ENCODE measurements at regions not wholly inside any gene's neighbourhood (a gene's known extent, or its start where the extent isn't known, plus 50 kb on each side); places are given as distances from the start of the nearest gene placed in this dataset.
"Not testable (repeated sequence)": the region's sequence is repeated elsewhere in the genome, so short reads cannot be mapped to it uniquely, and the experiment has no call there.

DNA sequence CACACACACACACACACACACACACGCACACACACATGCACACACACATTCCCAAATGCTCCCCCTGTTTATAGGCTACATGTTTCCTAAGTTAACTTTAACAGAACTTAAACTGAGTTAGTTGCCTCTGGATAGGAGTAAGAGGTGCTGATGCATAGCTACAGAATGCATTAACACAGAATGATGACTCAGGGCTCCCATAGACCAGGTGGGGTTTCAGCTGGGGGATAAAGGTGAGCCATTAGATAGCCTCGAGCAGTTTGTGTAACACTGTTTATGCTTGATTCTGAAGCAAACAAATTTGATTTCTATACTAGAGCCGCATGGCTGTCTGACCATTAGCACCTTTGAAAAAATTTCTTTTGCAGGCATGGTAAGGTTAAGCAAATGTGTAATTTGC is 741.0 kb downstream of the PLCL1 start:
- Histone ChIP-seq H3K4me3 (ENCODE audit: insufficient read length, low read depth) (no peak overlapping the region), H3K9me3 (ENCODE audit: insufficient read depth, low read length) (no peaks in the 10 kb centered on the region), H3K9ac (ENCODE audit: insufficient read length, low read depth) (no peak overlapping the region), H3K27me3 (ENCODE audit: insufficient read depth, insufficient read length) (no peaks in the 10 kb centered on the region), H3K36me3 (ENCODE audit: insufficient read depth, insufficient read length, low read length) (no peaks in the 10 kb centered on the region), H3K4me1 (ENCODE audit: insufficient read depth, insufficient read length) (no peaks in the 10 kb centered on the region)
- no peak for DNase-seq (ENCODE audit: low read depth, low spot score)
- no peak for TF ChIP-seq YY1 (IDR thresholded peaks at IDR 0.05; ENCODE audit: insufficient read depth, insufficient read length)
- no peak for TF ChIP-seq ZNF274 (IDR thresholded peaks at IDR 0.05; ENCODE audit: low read depth, low read length)
- TF ChIP-seq SUZ12 (IDR thresholded peaks at IDR 0.05; ENCODE audit: extremely low read depth, insufficient read depth, insufficient read length) = no peak

DNA sequence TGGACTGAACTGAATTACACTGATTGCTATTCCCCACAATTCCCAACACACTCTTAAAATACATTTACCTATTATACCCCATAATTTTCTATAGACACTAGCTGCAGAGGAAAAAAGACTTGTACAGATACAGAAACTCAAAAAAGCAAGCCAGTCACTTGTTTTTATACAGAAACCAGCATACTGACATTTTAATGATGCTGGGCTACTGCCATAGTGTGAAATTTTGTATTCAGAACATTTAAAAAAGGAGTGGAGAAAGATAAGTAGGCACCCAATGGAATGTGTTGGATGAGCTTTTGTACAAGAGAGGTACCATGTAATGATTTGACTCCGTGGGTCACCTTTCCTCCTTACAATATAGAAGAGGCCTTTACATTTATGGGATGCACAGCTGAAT is 740.1 kb downstream of the PLCL1 start:
- no peaks in the 10 kb centered on the region for H3K9me3 ChIP-seq (ENCODE audit: insufficient read depth, low read length)
- DNase-seq (ENCODE audit: low read depth, low spot score) = no peak
- H3K27me3 ChIP-seq (ENCODE audit: insufficient read depth, insufficient read length) = no peaks in the 10 kb centered on the region
- H3K36me3 ChIP-seq (ENCODE audit: insufficient read depth, insufficient read length, low read length) = no peaks in the 10 kb centered on the region
- H3K4me3 ChIP-seq (ENCODE audit: insufficient read length, low read depth) = no peak overlapping the region
- TF ChIP-seq YY1 (IDR thresholded peaks at IDR 0.05; ENCODE audit: insufficient read depth, insufficient read length) (no peak), ZNF274 (IDR thresholded peaks at IDR 0.05; ENCODE audit: low read depth, low read length) (no peak), SUZ12 (IDR thresholded peaks at IDR 0.05; ENCODE audit: extremely low read depth, insufficient read depth, insufficient read length) (no peak)
- H3K4me1 ChIP-seq (ENCODE audit: insufficient read depth, insufficient read length) = no peaks in the 10 kb centered on the region
- no peak overlapping the region for H3K9ac ChIP-seq (ENCODE audit: insufficient read length, low read depth)

DNA sequence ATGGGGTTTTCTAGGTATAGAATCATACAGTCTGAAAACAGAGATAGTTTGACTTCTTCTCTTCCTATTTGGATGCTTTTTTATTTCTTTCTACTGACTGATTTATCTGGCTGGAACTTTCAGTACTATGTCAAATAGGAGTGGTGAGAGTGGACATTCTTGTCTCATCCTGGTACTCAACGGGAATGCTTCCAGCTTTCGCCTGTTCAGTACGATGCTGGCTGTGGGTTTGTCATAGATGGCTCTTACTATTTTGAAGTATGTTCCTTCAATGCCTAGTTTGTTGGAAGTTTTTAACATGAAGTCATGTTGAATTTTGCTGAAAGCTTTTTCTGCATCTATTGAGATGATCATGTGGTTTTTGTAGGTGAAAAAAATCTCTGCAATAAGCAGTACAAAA is 730.4 kb downstream of the PLCL1 start:
- H3K4me3 ChIP-seq (ENCODE audit: insufficient read length, low read depth) = no peak overlapping the region
- H3K9me3 ChIP-seq (ENCODE audit: insufficient read depth, low read length) = no peaks in the 10 kb centered on the region
- TF ChIP-seq SUZ12 (IDR thresholded peaks at IDR 0.05; ENCODE audit: extremely low read depth, insufficient read depth, insufficient read length) = no peak
- no peak for TF ChIP-seq YY1 (IDR thresholded peaks at IDR 0.05; ENCODE audit: insufficient read depth, insufficient read length)
- TF ChIP-seq ZNF274 (IDR thresholded peaks at IDR 0.05; ENCODE audit: low read depth, low read length) = no peak
- no peaks in the 10 kb centered on the region for H3K4me1 ChIP-seq (ENCODE audit: insufficient read depth, insufficient read length)
- H3K36me3 ChIP-seq (ENCODE audit: insufficient read depth, insufficient read length, low read length) = no peaks in the 10 kb centered on the region
- H3K9ac ChIP-seq (ENCODE audit: insufficient read length, low read depth) = no peak overlapping the region
- no peak for DNase-seq (ENCODE audit: low read depth, low spot score)
- no peaks in the 10 kb centered on the region for H3K27me3 ChIP-seq (ENCODE audit: insufficient read depth, insufficient read length)

DNA sequence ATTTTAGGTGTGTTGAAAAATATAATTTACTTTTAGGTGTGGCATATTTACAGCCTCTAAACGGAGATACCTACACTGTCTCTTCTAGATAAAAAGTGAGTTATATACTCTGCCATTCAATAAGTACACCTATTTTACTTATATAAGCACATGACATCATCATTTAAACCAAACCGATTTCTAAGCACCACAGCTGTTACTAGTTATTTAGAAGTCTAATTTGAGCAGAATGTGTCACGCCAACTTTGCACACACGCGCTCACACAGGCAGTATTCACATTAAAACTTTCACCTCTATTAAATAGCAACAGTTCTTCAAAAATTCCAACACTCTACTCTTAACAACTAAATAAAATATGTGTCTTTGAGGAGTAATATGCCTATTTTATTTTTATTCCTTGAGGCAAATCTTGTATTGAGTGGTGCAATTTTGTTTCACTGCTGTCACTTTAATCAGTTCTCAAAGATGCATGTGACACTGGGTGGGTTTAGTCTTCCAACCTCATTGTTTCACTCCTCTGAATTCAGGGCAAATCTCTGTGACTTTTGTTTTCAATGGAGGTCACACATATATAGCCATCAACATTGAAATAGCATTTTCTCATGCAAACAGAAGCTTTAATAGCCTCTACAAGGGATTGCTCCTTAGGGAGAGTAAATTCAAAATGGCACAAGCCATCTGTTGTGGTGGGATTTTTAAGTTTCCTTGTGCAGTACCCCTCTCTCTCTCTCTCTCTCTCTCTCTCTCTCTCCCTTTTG is 721.0 kb downstream of the PLCL1 start:
- Histone ChIP-seq H3K36me3 (ENCODE audit: insufficient read depth, insufficient read length, low read length) (no peaks in the 10 kb centered on the region), H3K9me3 (ENCODE audit: insufficient read depth, low read length) (no peaks in the 10 kb centered on the region), H3K4me1 (ENCODE audit: insufficient read depth, insufficient read length) (no peaks in the 10 kb centered on the region), H3K27me3 (ENCODE audit: insufficient read depth, insufficient read length) (no peaks in the 10 kb centered on the region), H3K9ac (ENCODE audit: insufficient read length, low read depth) (no peak overlapping the region), H3K4me3 (ENCODE audit: insufficient read length, low read depth) (no peak overlapping the region)
- TF ChIP-seq ZNF274 (IDR thresholded peaks at IDR 0.05; ENCODE audit: low read depth, low read length) (no peak), YY1 (IDR thresholded peaks at IDR 0.05; ENCODE audit: insufficient read depth, insufficient read length) (no peak), SUZ12 (IDR thresholded peaks at IDR 0.05; ENCODE audit: extremely low read depth, insufficient read depth, insufficient read length) (no peak)
- no peak for DNase-seq (ENCODE audit: low read depth, low spot score)

DNA sequence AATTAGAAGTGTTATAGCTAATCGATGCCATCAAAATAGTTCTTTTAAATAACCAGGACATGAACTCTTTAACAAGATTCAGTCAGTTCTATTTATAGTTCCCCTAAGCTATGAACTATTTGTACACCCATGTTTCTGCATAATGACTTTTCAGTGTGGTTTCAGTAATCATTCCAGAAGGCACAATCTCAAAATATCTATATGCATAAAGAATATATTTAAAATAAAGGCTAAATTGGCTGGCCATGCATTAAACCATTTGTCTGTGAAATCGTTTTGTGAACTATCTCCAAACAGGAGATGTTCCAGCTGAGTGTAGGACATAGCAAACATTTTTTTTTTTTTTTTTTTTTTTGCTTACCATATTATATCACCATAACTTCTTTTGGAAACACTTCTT is 719.3 kb downstream of the PLCL1 start:
- no peak overlapping the region for H3K4me3 ChIP-seq (ENCODE audit: insufficient read length, low read depth)
- DNase-seq (ENCODE audit: low read depth, low spot score) = no peak
- no peak overlapping the region for H3K9ac ChIP-seq (ENCODE audit: insufficient read length, low read depth)
- H3K9me3 ChIP-seq (ENCODE audit: insufficient read depth, low read length) = no peaks in the 10 kb centered on the region
- no peaks in the 10 kb centered on the region for H3K36me3 ChIP-seq (ENCODE audit: insufficient read depth, insufficient read length, low read length)
- no peaks in the 10 kb centered on the region for H3K4me1 ChIP-seq (ENCODE audit: insufficient read depth, insufficient read length)
- TF ChIP-seq ZNF274 (IDR thresholded peaks at IDR 0.05; ENCODE audit: low read depth, low read length) (no peak), SUZ12 (IDR thresholded peaks at IDR 0.05; ENCODE audit: extremely low read depth, insufficient read depth, insufficient read length) (no peak), YY1 (IDR thresholded peaks at IDR 0.05; ENCODE audit: insufficient read depth, insufficient read length) (no peak)
- H3K27me3 ChIP-seq (ENCODE audit: insufficient read depth, insufficient read length) = no peaks in the 10 kb centered on the region

DNA sequence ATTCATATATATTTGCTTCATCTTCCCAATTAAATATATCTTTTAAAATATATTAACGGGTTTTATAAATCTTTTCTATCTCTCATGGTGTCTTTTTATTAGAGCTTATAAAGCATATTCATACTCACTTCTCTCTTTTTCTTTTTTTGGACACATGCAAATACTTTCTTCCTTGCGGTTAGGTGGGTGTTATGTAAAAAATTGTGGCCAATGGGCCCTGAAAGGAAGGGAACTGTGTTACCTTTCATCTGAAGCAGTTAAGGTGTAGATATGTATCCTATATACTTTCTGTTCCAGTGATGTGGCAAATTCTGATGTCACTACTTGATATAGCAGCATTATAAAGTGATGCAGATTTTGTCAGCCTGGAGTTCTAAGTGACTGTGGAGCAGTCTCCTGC is 714.5 kb downstream of the PLCL1 start:
- no peaks in the 10 kb centered on the region for H3K27me3 ChIP-seq (ENCODE audit: insufficient read depth, insufficient read length)
- no peaks in the 10 kb centered on the region for H3K4me1 ChIP-seq (ENCODE audit: insufficient read depth, insufficient read length)
- TF ChIP-seq SUZ12 (IDR thresholded peaks at IDR 0.05; ENCODE audit: extremely low read depth, insufficient read depth, insufficient read length) (no peak), YY1 (IDR thresholded peaks at IDR 0.05; ENCODE audit: insufficient read depth, insufficient read length) (no peak), ZNF274 (IDR thresholded peaks at IDR 0.05; ENCODE audit: low read depth, low read length) (no peak)
- no peaks in the 10 kb centered on the region for H3K9me3 ChIP-seq (ENCODE audit: insufficient read depth, low read length)
- H3K9ac ChIP-seq (ENCODE audit: insufficient read length, low read depth) = no peak overlapping the region
- no peaks in the 10 kb centered on the region for H3K36me3 ChIP-seq (ENCODE audit: insufficient read depth, insufficient read length, low read length)
- DNase-seq (ENCODE audit: low read depth, low spot score) = no peak
- no peak overlapping the region for H3K4me3 ChIP-seq (ENCODE audit: insufficient read length, low read depth)

DNA sequence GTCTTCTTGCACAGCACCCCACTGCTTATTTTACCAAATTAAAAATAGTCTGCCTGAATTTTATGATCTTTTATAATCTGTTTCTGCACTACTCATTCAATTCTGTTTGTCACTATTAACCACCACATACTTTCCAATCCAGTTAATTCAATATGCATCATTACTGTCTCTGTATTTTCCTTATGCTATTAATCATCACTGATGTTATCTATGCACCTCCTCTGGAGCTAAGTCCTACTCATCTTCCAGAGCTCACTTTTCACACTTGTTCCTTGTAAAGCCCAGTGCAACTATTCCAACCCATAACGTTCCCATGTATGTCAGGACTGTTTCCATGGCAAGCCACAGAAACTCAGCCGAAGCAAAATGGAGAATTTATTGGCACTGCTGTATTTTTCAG is 713.6 kb downstream of the PLCL1 start:
- TF ChIP-seq YY1 (IDR thresholded peaks at IDR 0.05; ENCODE audit: insufficient read depth, insufficient read length) = no peak
- no peak for TF ChIP-seq SUZ12 (IDR thresholded peaks at IDR 0.05; ENCODE audit: extremely low read depth, insufficient read depth, insufficient read length)
- no peak for TF ChIP-seq ZNF274 (IDR thresholded peaks at IDR 0.05; ENCODE audit: low read depth, low read length)
- Histone ChIP-seq H3K9me3 (ENCODE audit: insufficient read depth, low read length) (no peaks in the 10 kb centered on the region), H3K4me1 (ENCODE audit: insufficient read depth, insufficient read length) (no peaks in the 10 kb centered on the region), H3K4me3 (ENCODE audit: insufficient read length, low read depth) (no peak overlapping the region), H3K36me3 (ENCODE audit: insufficient read depth, insufficient read length, low read length) (no peaks in the 10 kb centered on the region), H3K9ac (ENCODE audit: insufficient read length, low read depth) (no peak overlapping the region), H3K27me3 (ENCODE audit: insufficient read depth, insufficient read length) (no peaks in the 10 kb centered on the region)
- DNase-seq (ENCODE audit: low read depth, low spot score) = no peak

DNA sequence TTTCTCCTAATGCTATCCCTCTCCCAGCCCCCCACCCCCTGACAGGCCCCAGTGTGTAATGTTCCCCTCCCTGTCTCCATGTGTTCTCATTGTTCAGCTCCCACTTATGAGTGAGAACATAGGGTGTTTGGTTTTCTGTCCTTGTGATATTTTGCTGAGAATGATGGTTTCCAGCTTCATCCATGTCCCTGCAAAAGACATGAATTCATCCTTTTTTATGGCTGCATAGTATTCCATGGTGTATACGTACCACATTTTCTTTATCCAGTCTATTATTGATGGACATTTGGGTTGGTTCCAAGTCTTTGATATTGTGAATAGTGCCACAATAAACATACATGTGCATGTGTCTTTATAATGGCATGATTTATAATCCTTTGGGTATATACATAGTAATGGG is 704.2 kb downstream of the PLCL1 start:
- not testable (repeated sequence) for H3K27me3 ChIP-seq (ENCODE audit: insufficient read depth, insufficient read length); H3K4me1 ChIP-seq (ENCODE audit: insufficient read depth, insufficient read length); H3K9ac ChIP-seq (ENCODE audit: insufficient read length, low read depth); H3K4me3 ChIP-seq (ENCODE audit: insufficient read length, low read depth); H3K36me3 ChIP-seq (ENCODE audit: insufficient read depth, insufficient read length, low read length); H3K9me3 ChIP-seq (ENCODE audit: insufficient read depth, low read length); DNase-seq (ENCODE audit: low read depth, low spot score)
